LNCaP clone FGC (cell line): ENCODE measurements at regions not wholly inside any gene's neighbourhood (a gene's known extent, or its start where the extent isn't known, plus 50 kb on each side); places are given as distances from the start of the nearest gene placed in this dataset.

ENCODE experiments used
- DNase-seq: peaks from one replicate; pipeline ENCODE4 v3.0.0-alpha.2; 2011; ENCODE audit warnings: low read depth
- H3K4me3 ChIP-seq: 2 replicates; pipeline ENCODE4 v1.5.1; 2011; ENCODE audit warnings: mild to moderate bottlenecking, low read depth, low read length, control low read depth
- TF ChIP-seq, protein P1 (sequence below): IDR thresholded peaks from 2 replicates; pipeline ENCODE4 v1.5.1; 2012; ENCODE audit warnings: mild to moderate bottlenecking; ENCODE audit not compliant: control insufficient read depth, insufficient read depth; ENCODE audit errors: extremely low read depth

DNA sequence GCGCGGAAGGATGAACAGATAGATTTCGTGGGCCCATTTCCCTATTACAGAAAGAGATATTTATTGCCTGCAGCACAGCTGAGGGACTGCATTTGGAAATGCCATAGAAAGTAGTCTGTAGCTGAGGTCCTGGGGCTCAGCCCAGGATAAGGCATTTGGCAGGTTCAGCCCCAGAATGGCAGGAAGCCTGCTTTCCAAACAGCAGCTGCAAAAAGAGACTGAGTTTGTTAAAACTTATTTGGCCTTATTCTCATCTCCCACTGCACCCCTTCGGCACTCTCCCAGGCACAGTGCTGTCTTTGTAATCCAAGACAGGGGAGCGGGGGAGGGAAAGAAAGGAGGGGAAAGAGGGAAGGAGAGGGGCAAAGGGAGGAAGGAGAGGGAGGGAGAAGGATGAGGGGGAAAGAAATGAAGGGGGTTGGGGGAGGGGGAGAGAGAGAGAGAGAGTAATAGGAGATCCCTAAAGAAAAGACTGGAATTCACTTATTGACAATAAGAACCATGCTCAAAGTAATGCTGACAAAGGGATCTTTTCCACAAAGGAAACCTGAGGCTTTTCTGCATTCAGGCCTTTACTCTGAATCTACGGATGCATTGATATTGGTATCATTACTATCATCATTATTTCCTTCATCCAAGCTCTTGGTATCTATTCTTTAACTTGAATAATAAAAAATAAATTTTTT is 94.0 kb upstream of the LRRN1 start:
- no peak for DNase-seq

DNA sequence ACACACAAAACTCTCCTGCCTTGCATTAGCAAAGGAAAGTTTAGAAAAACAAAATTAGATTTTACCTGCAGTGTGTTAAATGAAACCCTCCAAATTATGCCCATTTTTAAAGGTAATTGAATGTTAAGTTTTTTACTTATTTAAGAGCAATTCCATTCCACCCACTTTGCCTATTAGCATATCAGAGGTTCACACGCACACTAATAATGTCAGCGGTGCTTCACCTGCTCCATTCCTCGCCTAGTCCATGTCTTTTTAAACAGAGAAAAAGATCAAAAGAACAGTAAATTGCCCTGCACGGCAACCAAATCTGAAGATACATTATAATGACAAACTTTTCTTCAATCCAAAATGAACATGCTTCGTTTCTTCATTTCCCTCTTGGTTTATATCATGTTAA is 97.3 kb upstream of the LRRN1 start:
- DNase-seq: no peak
- H3K4me3 ChIP-seq: no peak overlapping the region
- TF ChIP-seq, protein P1, sequence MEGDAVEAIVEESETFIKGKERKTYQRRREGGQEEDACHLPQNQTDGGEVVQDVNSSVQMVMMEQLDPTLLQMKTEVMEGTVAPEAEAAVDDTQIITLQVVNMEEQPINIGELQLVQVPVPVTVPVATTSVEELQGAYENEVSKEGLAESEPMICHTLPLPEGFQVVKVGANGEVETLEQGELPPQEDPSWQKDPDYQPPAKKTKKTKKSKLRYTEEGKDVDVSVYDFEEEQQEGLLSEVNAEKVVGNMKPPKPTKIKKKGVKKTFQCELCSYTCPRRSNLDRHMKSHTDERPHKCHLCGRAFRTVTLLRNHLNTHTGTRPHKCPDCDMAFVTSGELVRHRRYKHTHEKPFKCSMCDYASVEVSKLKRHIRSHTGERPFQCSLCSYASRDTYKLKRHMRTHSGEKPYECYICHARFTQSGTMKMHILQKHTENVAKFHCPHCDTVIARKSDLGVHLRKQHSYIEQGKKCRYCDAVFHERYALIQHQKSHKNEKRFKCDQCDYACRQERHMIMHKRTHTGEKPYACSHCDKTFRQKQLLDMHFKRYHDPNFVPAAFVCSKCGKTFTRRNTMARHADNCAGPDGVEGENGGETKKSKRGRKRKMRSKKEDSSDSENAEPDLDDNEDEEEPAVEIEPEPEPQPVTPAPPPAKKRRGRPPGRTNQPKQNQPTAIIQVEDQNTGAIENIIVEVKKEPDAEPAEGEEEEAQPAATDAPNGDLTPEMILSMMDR: no peak

More for the DNA sequence above, 94.0 kb upstream of the LRRN1 start:
- no peak overlapping the region for H3K4me3 ChIP-seq
- TF ChIP-seq, protein P1: no peak

DNA sequence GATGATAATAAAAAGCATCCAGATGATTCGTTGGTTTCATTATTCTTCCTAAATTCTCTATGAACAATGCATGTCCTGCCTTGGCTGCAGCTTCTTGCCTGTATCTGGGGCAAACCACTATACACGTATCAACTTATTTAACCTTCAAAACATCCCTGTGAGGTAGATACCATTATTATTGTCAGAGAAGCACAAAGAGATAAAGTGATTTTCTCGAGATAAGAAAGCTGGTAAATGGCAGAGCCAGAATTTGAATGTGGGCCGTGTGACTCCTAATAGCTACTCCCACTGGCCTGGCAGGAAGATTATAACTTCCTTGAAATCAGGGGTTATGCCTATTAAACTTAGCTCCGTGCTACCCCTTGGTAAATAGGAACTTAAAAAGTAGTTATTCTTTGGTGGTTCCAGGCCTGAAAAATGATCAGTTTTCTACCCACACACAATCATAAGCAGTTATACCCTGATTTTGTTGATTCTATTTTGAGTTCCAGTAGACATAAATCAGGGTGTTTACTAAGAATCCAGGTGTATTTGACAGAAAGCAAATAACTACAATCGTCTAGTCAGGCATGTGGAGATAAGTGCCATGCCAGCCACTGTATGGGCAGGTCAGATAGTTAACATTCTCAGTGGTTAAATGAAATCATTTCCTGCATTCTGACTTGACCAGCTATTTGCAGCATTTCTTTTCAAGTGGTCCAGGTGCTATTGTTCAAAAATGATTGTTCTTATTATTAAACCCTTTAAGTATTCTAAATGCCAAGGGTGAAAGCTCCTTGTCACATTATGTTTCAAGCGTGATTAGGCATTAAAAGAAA is 99.2 kb upstream of the LRRN1 start:
- H3K4me3 ChIP-seq: no peak overlapping the region
- TF ChIP-seq, protein P1: no peak
- no peak for DNase-seq

DNA sequence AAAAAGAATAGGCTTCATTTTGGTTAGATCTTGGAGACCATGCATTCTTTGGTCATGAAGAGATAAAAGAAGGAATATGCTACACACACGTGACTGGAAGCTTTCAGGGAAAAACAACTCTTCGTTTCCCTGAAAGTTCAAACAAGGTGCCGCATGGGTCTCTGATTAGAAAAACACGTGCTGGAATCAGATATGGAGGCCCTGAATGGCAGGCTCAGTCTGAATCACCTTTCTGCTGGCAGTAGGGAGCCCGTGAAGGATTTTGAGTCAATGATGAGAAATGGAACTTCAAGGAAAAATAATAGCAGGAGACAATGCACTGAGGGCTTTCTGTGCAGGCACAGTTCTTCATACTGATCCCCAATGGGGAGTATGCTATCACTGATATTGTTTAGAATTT is 99.8 kb upstream of the LRRN1 start:
- TF ChIP-seq, protein P1: no peak
- no peak for DNase-seq
- H3K4me3 ChIP-seq: no peak overlapping the region

DNA sequence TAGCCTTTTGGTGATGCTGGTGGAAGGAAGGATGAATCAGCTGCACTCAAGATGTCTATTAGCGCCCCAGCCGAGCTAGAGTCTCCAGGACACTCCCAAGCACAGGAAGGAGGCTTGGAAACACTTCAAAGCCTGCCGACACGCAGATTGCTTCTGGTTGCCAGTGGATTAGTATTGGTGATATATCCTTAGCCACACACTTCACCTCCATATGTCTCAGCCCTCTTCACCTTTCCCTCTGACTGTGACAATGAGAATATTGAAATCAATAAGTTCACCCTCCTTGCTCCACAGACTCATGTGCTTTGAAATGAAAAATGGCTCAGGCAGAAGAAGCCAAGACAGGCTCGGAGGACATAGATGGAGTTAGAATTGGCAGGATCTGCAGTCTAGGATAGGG is 102.9 kb upstream of the LRRN1 start:
- TF ChIP-seq, protein P1: no peak
- no peak for DNase-seq
- H3K4me3 ChIP-seq: no peak overlapping the region

DNA sequence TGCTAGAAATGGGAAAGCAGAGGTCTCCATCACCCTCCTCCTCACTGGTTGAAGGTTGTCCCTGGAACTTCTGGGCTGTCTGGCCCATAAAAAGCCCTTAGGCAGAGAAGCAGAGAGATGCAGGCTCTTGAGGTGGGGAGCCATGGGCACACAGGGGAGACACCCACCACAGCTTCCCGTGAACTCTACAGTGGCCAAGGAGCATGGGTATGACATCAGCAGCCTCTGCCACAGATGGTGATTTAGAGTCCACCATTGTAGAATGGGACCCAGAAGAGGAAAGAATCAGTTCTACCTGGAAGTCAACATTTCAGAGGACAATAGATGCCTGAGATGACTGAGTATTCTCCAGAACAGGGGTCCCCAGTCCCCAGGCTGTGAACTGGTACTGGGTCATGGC is 105.6 kb upstream of the LRRN1 start:
- H3K4me3 ChIP-seq: no peak overlapping the region
- no peak for DNase-seq
- TF ChIP-seq, protein P1: no peak
